IMR-90 (cell line): ENCODE measurements at regions not wholly inside any gene's neighbourhood (a gene's known extent, or its start where the extent isn't known, plus 50 kb on each side); places are given as distances from the start of the nearest gene placed in this dataset.

Experiments used
- ATAC-seq: fragments of 200-7000 bp; cut with Tn5 transposase; 2 replicates; pipeline ENCODE4 v1.9.1; 2020; ENCODE audit warnings: low read depth, mild to moderate bottlenecking, moderate library complexity
- BruUV-seq: library from RNA; stranded (reverse); fragments of 400-500 nt; replicated peaks from 2 replicates; lab custom pipeline; 2021; lab: Mats Ljungman, UMichigan
- CTCF ChIA-PET: fragments of 300-600 bp; formaldehyde crosslinking; extraction: SDS; loops from one replicate; lab custom pipeline; 2021; ENCODE audit warnings: antibody characterized with exemption; lab: Yijun Ruan, JAX
- POLR2A ChIA-PET: fragments of 300-600 bp; sonication (Branson Sonifier 250); formaldehyde crosslinking; loops from one replicate; lab custom pipeline; 2022; ENCODE audit warnings: antibody characterized with exemption; ENCODE audit not compliant: unreplicated experiment; lab: Charles Lee
- DNase-seq: peaks from one replicate; pipeline ENCODE4 v3.0.0; 2013
- H2AFZ ChIP-seq: replicated peaks from 2 replicates; pipeline ENCODE3; 2013; ENCODE audit warnings: low read length, mild to moderate bottlenecking; ENCODE audit not compliant: poor library complexity
- H2AK5ac ChIP-seq: 2 replicates; pipeline ENCODE4 v1.6.1; 2013; ENCODE audit warnings: low read depth, low read length, inconsistent platforms
- H2AK9ac ChIP-seq: replicated peaks from 2 replicates; pipeline ENCODE3; 2013; ENCODE audit warnings: mild to moderate bottlenecking, low read depth, low read length, moderate library complexity; ENCODE audit not compliant: poor library complexity
- H2BK120ac ChIP-seq: 2 replicates; pipeline ENCODE4 v1.6.1; 2013; ENCODE audit warnings: low read depth, low read length, inconsistent platforms
- H2BK15ac ChIP-seq: 3 replicates; pipeline ENCODE4 v1.6.1; 2013; ENCODE audit warnings: low read depth, low read length, inconsistent platforms
- H2BK20ac ChIP-seq: 2 replicates; pipeline ENCODE4 v1.6.1; 2013; ENCODE audit warnings: low read depth, mild to moderate bottlenecking, inconsistent platforms, low read length, moderate library complexity
- H2BK5ac ChIP-seq: 2 replicates; pipeline ENCODE4 v1.6.1; 2013; ENCODE audit warnings: mild to moderate bottlenecking, low read depth, low read length, inconsistent platforms; ENCODE audit not compliant: poor library complexity, severe bottlenecking
- H3K14ac ChIP-seq: replicated peaks from 2 replicates; pipeline ENCODE4 v1.6.1; 2013; ENCODE audit warnings: low read depth, low read length, inconsistent platforms
- H3K18ac ChIP-seq: 2 replicates; pipeline ENCODE4 v1.6.1; 2013; ENCODE audit warnings: low read depth, low read length, control low read depth
- H3K23ac ChIP-seq: 2 replicates; pipeline ENCODE4 v1.6.1; 2013; ENCODE audit warnings: low read depth, low read length, inconsistent platforms
- H3K27ac ChIP-seq: 2 replicates; pipeline ENCODE4 v1.5.1; 2013; ENCODE audit warnings: mild to moderate bottlenecking, control low read depth, low read length; ENCODE audit not compliant: insufficient read depth
- H3K27me3 ChIP-seq: 2 replicates; pipeline ENCODE4 v1.6.1; 2013; ENCODE audit warnings: low read length; ENCODE audit not compliant: control insufficient read depth, insufficient read depth
- H3K36me3 ChIP-seq: 2 replicates; pipeline ENCODE4 v1.6.1; 2013; ENCODE audit warnings: low read length, mixed read lengths; ENCODE audit not compliant: control insufficient read depth, insufficient read depth
- H3K4ac ChIP-seq: 2 replicates; pipeline ENCODE4 v1.6.1; 2013; ENCODE audit warnings: low read depth, low read length, inconsistent platforms
- H3K4me1 ChIP-seq: 2 replicates; pipeline ENCODE4 v1.6.1; 2013; ENCODE audit warnings: low read length, mixed read lengths; ENCODE audit not compliant: control insufficient read depth, insufficient read depth
- H3K4me2 ChIP-seq: 2 replicates; pipeline ENCODE4 v1.6.1; 2013; ENCODE audit warnings: low read depth, mild to moderate bottlenecking, control low read depth, low read length, moderate library complexity
- H3K4me3 ChIP-seq: 2 replicates; pipeline ENCODE4 v1.5.1; 2013; ENCODE audit warnings: low read depth, mild to moderate bottlenecking, control low read depth, low read length, moderate library complexity; ENCODE audit not compliant: insufficient read depth
- H3K56ac ChIP-seq: 2 replicates; pipeline ENCODE4 v1.6.1; 2013; ENCODE audit warnings: low read length, inconsistent platforms; ENCODE audit not compliant: insufficient read depth; ENCODE audit errors: extremely low read depth
- H3K79me1 ChIP-seq, 2 experiments: 2 replicates each; pipeline ENCODE4 v1.6.1; 2013; ENCODE audit warnings: low read length in 2 of 2, inconsistent platforms in 1 of 2, low read depth in 1 of 2
- H3K9ac ChIP-seq: 2 replicates; pipeline ENCODE4 v1.6.1; 2013; ENCODE audit warnings: low read depth, low read length, control low read depth
- H3K9me1 ChIP-seq: 2 replicates; pipeline ENCODE4 v1.6.1; 2013; ENCODE audit warnings: low read length, inconsistent platforms; ENCODE audit not compliant: insufficient read depth
- H3K9me3 ChIP-seq: 2 replicates; pipeline ENCODE4 v1.6.1; 2013; ENCODE audit warnings: low read length; ENCODE audit not compliant: control insufficient read depth, insufficient read depth
- H4K20me1 ChIP-seq: 2 replicates; pipeline ENCODE4 v1.6.1; 2013; ENCODE audit warnings: low read length, inconsistent platforms; ENCODE audit not compliant: insufficient read depth
- H4K5ac ChIP-seq: 2 replicates; pipeline ENCODE4 v1.6.1; 2013; ENCODE audit warnings: mild to moderate bottlenecking, low read depth, low read length, control low read depth
- H4K8ac ChIP-seq, 2 experiments: 2 replicates each; pipeline ENCODE4 v1.6.1; 2013; ENCODE audit warnings: low read depth in 2 of 2, low read length in 2 of 2, control low read depth in 1 of 2, inconsistent platforms in 1 of 2
- H4K91ac ChIP-seq: 2 replicates; pipeline ENCODE4 v1.6.1; 2013; ENCODE audit warnings: low read depth, low read length, inconsistent platforms; ENCODE audit not compliant: insufficient read depth
- CTCF ChIP-seq: conservative IDR thresholded peaks from 2 replicates; pipeline ENCODE4 v1.5.1; 2012; ENCODE audit warnings: mild to moderate bottlenecking, low read depth, low read length, improper control_type of control experiment
- FOS ChIP-seq: fragments of 150-350 bp; IDR thresholded peaks from 2 replicates; pipeline ENCODE4 v1.6.1; 2016; ENCODE audit warnings: low read depth, low read length
- MAFK ChIP-seq: IDR thresholded peaks from 2 replicates; pipeline ENCODE4 v1.6.1; 2012; ENCODE audit warnings: low read depth, low read length, improper control_type of control experiment
- MAZ ChIP-seq: IDR thresholded peaks from 2 replicates; pipeline ENCODE4 v1.6.1; 2012; ENCODE audit warnings: low read depth, mild to moderate bottlenecking, low read length, improper control_type of control experiment, moderate library complexity, borderline replicate concordance
- RAD21 ChIP-seq: IDR thresholded peaks from 2 replicates; pipeline ENCODE4 v1.6.1; 2012; ENCODE audit warnings: low read length, improper control_type of control experiment
- RFX5 ChIP-seq: IDR thresholded peaks from 2 replicates; pipeline ENCODE4 v1.8.0; 2012; ENCODE audit warnings: low read depth, mild to moderate bottlenecking, low read length, moderate library complexity
- SMC3 ChIP-seq: fragments of 150-350 bp; IDR thresholded peaks from 2 replicates; pipeline ENCODE4 v1.6.1; 2016; ENCODE audit warnings: low read depth, mild to moderate bottlenecking, antibody characterized with exemption, low read length, moderate library complexity
- WGBS, 2 experiments: methylation state at CpG; one replicate each; pipeline versions ENCODE4 v1.1.5 to v1.1.7; 2013; ENCODE audit warnings: missing lambda C conversion rate in 2 of 2; ENCODE audit not compliant: insufficient read length in 1 of 2; ENCODE audit errors: extremely low coverage in 2 of 2; 5-methylcytosine and 5-hydroxymethylcytosine counted together
- dilution Hi-C: fragments of 300-500 bp; cut with HindIII; formaldehyde crosslinking; loops from one replicate; pipeline ENCODE4 v1.14.3; 2018; ENCODE audit warnings: low sequenced_read_pairs; ENCODE audit not compliant: unreplicated experiment
- in situ Hi-C: fragments of 300-500 bp; cut with MboI; formaldehyde crosslinking; loops from 3 replicates; pipeline ENCODE4 v1.14.3; 2019; ENCODE audit warnings: low sequenced_read_pairs, inconsistent platforms, mixed read lengths
- intact Hi-C: fragments of 100-400 bp; cut with micrococcal nuclease; formaldehyde crosslinking; loops from 2 replicates; pipeline ENCODE4 v1.10.0; 2022
- TF ChIP-seq, protein P1 (sequence below): fragments of 150-350 bp; IDR thresholded peaks from 2 replicates; pipeline ENCODE4 v1.6.1; 2016; ENCODE audit warnings: low read depth, mild to moderate bottlenecking, low read length, moderate library complexity, borderline replicate concordance

DNA sequence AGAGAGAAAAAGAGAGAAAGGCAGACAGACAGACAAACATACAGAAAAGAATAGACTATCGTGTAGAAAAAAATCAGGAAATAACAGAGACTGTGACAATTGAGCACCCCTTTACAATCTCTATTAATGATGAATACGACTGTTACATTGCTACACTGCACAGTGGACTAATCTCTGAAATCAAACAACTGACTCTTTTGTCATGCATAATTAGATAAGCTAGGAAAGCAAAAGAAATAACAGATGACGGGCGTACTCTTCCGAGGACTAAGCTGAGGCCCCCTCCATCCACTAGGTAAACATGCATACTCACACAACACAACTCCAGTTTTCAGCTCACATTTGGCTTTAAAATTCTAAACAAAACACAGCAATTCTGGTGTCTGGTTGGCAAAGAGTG is 267.0 kb downstream of the NOL4 start:
- BruUV-seq: no TSS peak
- Histone ChIP-seq H4K8ac (no peak overlapping the region), H3K36me3 (no peaks in the 10 kb centered on the region), H3K27ac (no peak overlapping the region), H2BK20ac (no peak overlapping the region), H4K5ac (no peak overlapping the region), H3K4ac (no peak overlapping the region), H4K91ac (no peak overlapping the region), H3K23ac (no peak overlapping the region), H2BK5ac (no peak overlapping the region), H3K79me1 (no peaks in the 10 kb centered on the region), H3K9ac (no peak overlapping the region), H2AK9ac (no peak overlapping the region), H3K27me3 (no peaks in the 10 kb centered on the region), H3K4me1 (no peaks in the 10 kb centered on the region), H3K14ac (no peak overlapping the region), H4K20me1 (no peaks in the 10 kb centered on the region), H2BK15ac (no peak overlapping the region), H3K9me3 (no peaks in the 10 kb centered on the region), H2AFZ (no peak overlapping the region), H3K9me1 (no peaks in the 10 kb centered on the region), H2BK120ac (no peak overlapping the region), H3K4me2 (no peak overlapping the region), H3K4me3 (no peak overlapping the region), H3K56ac (no peak overlapping the region), H3K18ac (no peak overlapping the region), H2AK5ac (no peak overlapping the region)
- intact Hi-C loops: no loop called here
- TF ChIP-seq MAFK (no peak), FOS (no peak), RAD21 (no peak), CTCF (no peak), MAZ (no peak), RFX5 (no peak), SMC3 (no peak)
- TF ChIP-seq, protein P1, sequence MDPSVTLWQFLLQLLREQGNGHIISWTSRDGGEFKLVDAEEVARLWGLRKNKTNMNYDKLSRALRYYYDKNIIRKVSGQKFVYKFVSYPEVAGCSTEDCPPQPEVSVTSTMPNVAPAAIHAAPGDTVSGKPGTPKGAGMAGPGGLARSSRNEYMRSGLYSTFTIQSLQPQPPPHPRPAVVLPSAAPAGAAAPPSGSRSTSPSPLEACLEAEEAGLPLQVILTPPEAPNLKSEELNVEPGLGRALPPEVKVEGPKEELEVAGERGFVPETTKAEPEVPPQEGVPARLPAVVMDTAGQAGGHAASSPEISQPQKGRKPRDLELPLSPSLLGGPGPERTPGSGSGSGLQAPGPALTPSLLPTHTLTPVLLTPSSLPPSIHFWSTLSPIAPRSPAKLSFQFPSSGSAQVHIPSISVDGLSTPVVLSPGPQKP: no peak
- ChIA-PET CTCF (no interaction called here), POLR2A (no interaction called here)
- dilution Hi-C loops: no loop called here
- no peak for ATAC-seq
- no peak for DNase-seq
- in situ Hi-C loops: no loop called here
- WGBS, 2 experiments: no CpG with 5 or more reads among the region's 5 CpGs
